LoVo (cell line): ENCODE measurements at regions not wholly inside any gene's neighbourhood (a gene's known extent, or its start where the extent isn't known, plus 50 kb on each side); places are given as distances from the start of the nearest gene placed in this dataset.
"Not testable (repeated sequence)": the region's sequence is repeated elsewhere in the genome, so short reads cannot be mapped to it uniquely, and the experiment has no call there.

ENCODE experiments used
- DNase-seq: peaks from one replicate; pipeline ENCODE4 v3.0.0-alpha.2; 2016; ENCODE audit warnings: low spot score

- DNase-seq, result no peak
Observed at GRCh38 chr10:109403551-109403950, 519.8 kb downstream of the XPNPEP1 start.

GRCh38 chr10:109393425-109393824 lies 529.9 kb downstream of the XPNPEP1 start:
- no peak for DNase-seq

GRCh38 chr10:109386921-109387320 lies 536.4 kb downstream of the XPNPEP1 start:
- DNase-seq, result no peak

GRCh38 chr10:109386101-109386500 lies 537.2 kb downstream of the XPNPEP1 start:
- DNase-seq, result no peak

GRCh38 chr10:109379186-109379585 lies 544.1 kb downstream of the XPNPEP1 start:
- DNase-seq, result no peak

GRCh38 chr10:109374215-109374614 lies 549.1 kb downstream of the XPNPEP1 start:
- no peak for DNase-seq

- DNase-seq, result no peak
Observed at GRCh38 chr10:109359316-109359715, 564.0 kb downstream of the XPNPEP1 start.

GRCh38 chr10:109358325-109358724 lies 565.0 kb downstream of the XPNPEP1 start:
- no peak for DNase-seq

- no peak for DNase-seq
Observed at GRCh38 chr10:109348324-109348723, 575.0 kb downstream of the XPNPEP1 start.

- DNase-seq, result no peak
Observed at GRCh38 chr10:109343293-109343692, 580.0 kb downstream of the XPNPEP1 start.

- no peak for DNase-seq
Observed at GRCh38 chr10:109341986-109342385, 581.3 kb downstream of the XPNPEP1 start.

GRCh38 chr10:109328001-109328400 lies 595.3 kb downstream of the XPNPEP1 start:
- DNase-seq, result no peak

- no peak for DNase-seq
Observed at GRCh38 chr10:109327266-109327665, 596.0 kb downstream of the XPNPEP1 start.

GRCh38 chr10:109324721-109325120 lies 598.6 kb downstream of the XPNPEP1 start:
- no peak for DNase-seq

- DNase-seq, result no peak
Observed at GRCh38 chr10:109317746-109318366, 605.5 kb downstream of the XPNPEP1 start.

- not testable (repeated sequence) for DNase-seq
Observed at GRCh38 chr10:109314016-109314415, 609.3 kb downstream of the XPNPEP1 start.

GRCh38 chr10:109312555-109312954 lies 610.8 kb downstream of the XPNPEP1 start:
- not testable (repeated sequence) for DNase-seq

- DNase-seq, result no peak
Observed at GRCh38 chr10:109308971-109309370, 614.3 kb downstream of the XPNPEP1 start.

GRCh38 chr10:109307102-109307501 lies 616.2 kb downstream of the XPNPEP1 start:
- DNase-seq, result not testable (repeated sequence)

GRCh38 chr10:109306698-109307097 lies 616.6 kb downstream of the XPNPEP1 start:
- no peak for DNase-seq

- DNase-seq, result no peak
Observed at GRCh38 chr10:109287858-109288257, 635.5 kb downstream of the XPNPEP1 start.

GRCh38 chr10:109282510-109282909 lies 640.8 kb downstream of the XPNPEP1 start:
- no peak for DNase-seq

GRCh38 chr10:109281347-109281746 lies 642.0 kb downstream of the XPNPEP1 start:
- DNase-seq, result no peak

GRCh38 chr10:109280837-109281236 lies 642.5 kb downstream of the XPNPEP1 start:
- DNase-seq, result no peak
